ENCODE measurements at regions not wholly inside any gene's neighbourhood (a gene's known extent, or its start where the extent isn't known, plus 50 kb on each side); places are given as distances from the start of the nearest gene placed in this dataset.

- TF ChIP-seq CTCF (IDR thresholded peaks at IDR 0.05) (no peak), EZH2phosphoT487 (IDR thresholded peaks at IDR 0.05) (no peak)
Measured at GRCh38 chr3:184635774-184636173, 74.2 kb downstream of the EPHB3 start.

Measured in neural progenitor cell (in vitro differentiated cells).